NCI-H128 (cell line): ENCODE measurements at regions not wholly inside any gene's neighbourhood (a gene's known extent, or its start where the extent isn't known, plus 50 kb on each side); places are given as distances from the start of the nearest gene placed in this dataset.

Experiments used
- DNase-seq: peaks from one replicate; lab custom pipeline; 2025; ENCODE audit not compliant: unreplicated experiment; lab: John Stamatoyannopoulos, UW

GRCh38 chr6:45791211-45792168, 224.2 kb downstream of the CLIC5 start:
- no peak for DNase-seq

DNA sequence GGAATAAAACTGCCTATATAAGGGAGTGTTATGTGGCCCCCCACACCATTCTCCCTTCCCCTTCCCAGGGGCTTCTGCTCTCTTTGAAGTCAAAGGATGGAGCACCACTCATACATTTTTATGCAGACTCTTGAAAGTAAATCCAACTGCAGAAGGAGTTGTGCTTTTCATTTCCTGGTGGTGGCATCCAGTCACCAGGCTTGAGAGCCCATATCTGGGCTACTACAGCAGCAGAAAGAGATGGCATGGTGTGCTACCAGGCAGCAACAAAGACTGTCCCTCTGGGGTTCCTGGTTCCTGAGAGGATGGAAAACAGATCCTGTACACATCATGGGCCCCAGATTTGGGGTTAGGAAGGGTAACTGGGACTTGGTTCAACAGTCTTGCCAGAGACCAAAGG, 226.4 kb downstream of the CLIC5 start:
- no peak for DNase-seq

DNA sequence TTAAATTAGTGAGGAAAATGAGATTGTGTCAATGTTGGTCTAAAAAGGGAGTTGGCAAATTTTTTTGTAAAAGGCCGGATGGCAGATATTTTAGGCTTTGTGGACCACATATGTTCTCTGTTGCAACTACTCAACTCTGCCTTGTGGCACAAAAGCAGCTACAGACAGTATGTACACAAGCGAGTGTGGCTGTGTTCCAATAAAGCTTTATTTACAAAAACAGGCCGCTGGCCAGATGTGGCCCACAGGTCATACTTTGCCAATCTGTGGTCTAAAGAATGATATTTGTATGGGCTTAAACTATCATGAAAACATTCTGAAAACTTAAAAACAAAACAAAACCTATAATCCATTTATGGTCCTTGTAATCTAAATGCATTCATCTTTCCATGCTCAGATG, 228.3 kb downstream of the CLIC5 start:
- no peak for DNase-seq

- no peak for DNase-seq
Observed at GRCh38 chr6:45786355-45786781, 229.3 kb downstream of the CLIC5 start.

DNA sequence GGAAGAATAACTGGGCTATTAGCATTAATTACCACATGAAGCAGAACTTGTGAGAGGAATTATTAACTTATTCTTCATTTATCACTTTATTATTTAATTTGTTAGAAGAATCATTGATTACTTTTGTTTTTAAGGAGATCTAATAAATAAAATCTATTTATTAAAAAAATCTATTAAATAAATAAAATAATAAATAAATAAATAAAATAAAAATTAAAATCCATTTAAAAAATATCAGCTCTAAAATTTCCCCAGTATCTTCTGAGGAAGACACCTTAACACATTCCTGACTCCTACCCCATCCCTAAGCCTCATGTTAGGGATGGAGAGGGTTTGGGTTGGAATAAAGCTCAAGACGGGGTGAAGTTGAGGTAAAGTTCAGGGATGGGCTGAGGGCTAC, 231.4 kb downstream of the CLIC5 start:
- no peak for DNase-seq

- no peak for DNase-seq
Observed at GRCh38 chr6:45783716-45784115, 231.9 kb downstream of the CLIC5 start.

GRCh38 chr6:45781890-45782289, 233.8 kb downstream of the CLIC5 start:
- DNase-seq = no peak

DNA sequence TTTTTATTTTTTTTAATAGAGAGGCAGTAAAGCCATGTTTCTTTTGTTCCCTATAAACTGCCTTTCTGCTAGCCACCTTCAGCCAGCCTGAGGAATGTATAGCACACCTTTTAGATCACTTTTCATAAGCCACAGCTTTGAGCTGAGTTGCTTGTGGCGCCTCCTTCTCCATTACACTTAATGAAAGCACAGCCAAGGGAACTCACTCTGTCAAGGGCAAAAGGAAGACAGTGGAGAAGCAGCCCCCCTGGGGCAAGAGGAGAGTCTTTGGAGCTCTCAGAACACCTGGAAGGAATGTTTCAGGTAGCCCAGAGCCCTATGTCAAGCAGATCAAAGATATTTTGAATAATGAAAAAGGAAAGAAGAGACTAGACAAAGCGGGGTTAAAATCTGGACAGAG, 235.1 kb downstream of the CLIC5 start:
- no peak for DNase-seq

- DNase-seq = no peak
Observed at GRCh38 chr6:45775026-45775697, 240.5 kb downstream of the CLIC5 start.

GRCh38 chr6:45773906-45774305, 241.8 kb downstream of the CLIC5 start:
- DNase-seq = no peak

DNA sequence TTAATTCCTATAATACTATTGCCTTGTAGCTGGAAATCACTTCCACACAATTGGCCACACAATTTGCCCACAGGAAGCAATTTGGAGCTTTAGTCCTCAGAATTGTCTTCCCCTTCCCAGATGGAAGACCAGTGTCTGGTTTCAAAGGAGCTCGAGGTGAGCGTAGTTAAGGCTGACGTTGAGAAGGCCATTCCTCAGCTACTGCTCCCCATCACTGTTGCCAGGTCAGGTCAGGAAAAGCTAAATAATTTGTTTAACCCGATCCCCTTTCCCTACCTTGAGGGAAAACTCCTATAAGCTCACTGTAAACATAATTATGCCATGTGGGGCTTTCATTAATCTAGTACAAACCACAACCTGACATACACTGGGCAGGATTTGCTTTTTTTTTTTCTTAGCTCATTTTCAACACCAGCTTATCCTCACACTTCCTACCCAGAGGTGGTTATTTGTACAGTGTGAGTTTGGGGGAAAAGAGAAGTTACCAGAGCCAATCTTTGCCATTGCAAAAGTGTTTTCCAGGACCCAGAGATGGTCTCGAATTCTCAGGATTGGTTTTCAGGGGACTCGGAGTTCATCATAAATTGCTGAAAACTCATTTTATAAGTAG, 242.7 kb downstream of the CLIC5 start:
- no peak for DNase-seq

GRCh38 chr6:45772051-45772450, 243.6 kb downstream of the CLIC5 start:
- DNase-seq = no peak

DNA sequence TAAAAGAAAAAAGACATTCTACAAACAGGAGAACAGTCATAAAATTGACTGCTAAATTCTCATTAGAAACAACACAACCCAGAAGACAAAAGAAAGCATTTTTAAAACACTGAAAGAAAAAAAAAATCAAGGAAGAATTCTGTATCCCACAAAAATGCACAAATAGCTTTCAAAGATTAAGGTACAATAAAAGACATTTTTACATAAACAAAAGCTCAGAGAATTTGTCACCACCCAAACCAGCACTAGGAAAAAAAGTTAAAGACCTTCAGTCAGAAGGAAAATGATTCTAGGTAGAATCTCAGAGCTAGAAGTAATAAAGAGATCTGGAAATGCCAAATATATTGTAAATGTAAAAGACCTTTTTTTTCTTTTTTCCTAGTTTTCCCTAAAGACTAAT, 252.4 kb downstream of the CLIC5 start:
- no peak for DNase-seq

GRCh38 chr6:45759472-45759810, 256.2 kb downstream of the CLIC5 start:
- no peak for DNase-seq

- no peak for DNase-seq
Observed at GRCh38 chr6:45758787-45759471, 256.7 kb downstream of the CLIC5 start.

DNA sequence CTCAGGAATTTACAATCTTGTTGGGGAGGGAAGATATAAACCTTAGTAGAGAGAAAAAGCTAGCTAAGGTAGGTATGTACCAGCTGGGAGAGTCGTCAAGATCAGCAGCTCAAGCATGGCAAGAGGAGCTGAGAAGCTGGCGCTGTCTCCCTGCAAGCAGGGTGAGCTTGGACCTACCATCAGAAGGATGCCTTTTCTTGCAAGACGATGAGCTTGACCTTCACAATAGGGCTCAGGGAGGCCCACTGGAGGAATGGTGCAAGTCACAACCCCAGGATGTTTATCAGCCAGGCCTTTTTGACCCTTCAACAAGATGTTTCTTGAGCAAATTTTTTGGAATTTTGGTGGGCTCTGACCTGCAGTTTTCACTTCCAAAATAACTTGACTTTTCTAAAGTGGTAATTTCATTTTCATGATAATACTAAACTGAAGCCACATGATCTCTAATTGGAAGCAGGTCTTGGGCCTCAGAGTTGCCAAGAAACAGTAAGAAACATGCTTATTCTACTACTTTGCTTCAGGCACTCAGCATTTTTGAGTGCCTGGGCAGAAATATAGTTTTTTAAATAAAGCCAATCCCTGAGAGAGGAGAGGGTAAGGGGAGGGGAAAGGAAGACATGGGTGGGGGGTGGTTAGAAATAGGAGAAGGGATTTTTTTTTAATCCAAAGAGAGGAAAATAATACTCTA, 258.1 kb downstream of the CLIC5 start:
- DNase-seq = no peak

GRCh38 chr6:45756606-45757005, 259.1 kb downstream of the CLIC5 start:
- no peak for DNase-seq

DNA sequence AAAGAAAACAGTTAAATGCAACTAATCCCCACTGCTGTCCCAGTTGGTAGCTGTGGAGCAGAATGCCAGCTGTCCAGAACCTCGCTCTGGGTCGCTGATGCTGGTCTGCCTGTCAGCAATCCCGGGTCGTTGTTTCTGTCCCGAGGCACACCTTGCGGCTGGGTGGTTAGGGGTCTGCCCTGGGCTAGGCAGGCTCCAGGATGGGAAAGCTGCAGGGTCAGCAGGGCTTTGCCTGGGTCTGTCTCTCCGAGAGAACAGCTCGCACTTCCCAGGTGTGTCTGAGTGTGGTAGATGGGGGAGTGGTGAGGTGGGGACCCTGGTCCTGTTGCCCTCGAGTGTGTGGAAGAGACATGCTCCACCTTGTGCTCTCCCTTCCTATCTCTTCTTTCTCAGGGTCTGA, 261.2 kb downstream of the CLIC5 start:
- no peak for DNase-seq

- no peak for DNase-seq
Observed at GRCh38 chr6:45746046-45746445, 269.6 kb downstream of the CLIC5 start.

DNA sequence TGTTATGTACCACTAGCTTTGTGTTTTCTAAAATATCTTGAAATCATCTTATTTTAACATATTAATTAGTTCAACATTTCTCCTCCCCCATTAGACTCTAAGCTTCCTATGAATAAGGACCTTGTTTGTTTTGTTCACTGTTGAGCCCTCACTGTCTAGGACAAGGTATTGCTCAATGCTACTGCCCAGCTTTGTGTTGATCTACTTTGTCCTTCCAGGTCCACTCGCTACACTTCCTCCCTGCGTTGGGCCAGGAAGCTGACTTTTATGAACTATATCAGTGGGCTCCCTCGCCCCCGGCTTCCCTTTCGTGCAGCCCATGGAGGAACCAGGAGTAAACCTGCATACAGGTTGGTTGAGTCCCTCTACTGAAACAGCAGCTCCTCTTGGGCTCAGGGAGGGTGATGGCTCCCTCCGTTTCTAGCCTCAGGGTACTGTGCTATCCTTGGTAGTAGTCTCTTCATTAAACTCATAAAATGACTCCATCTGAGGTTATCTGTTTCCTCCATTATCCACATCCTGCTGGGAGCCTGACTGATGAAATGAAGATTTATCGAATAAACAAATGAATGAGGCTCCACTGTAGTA, 272.5 kb downstream of the CLIC5 start:
- no peak for DNase-seq
